ENCODE measurements at regions not wholly inside any gene's neighbourhood (a gene's known extent, or its start where the extent isn't known, plus 50 kb on each side); places are given as distances from the start of the nearest gene placed in this dataset.

- TF ChIP-seq, protein P1, sequence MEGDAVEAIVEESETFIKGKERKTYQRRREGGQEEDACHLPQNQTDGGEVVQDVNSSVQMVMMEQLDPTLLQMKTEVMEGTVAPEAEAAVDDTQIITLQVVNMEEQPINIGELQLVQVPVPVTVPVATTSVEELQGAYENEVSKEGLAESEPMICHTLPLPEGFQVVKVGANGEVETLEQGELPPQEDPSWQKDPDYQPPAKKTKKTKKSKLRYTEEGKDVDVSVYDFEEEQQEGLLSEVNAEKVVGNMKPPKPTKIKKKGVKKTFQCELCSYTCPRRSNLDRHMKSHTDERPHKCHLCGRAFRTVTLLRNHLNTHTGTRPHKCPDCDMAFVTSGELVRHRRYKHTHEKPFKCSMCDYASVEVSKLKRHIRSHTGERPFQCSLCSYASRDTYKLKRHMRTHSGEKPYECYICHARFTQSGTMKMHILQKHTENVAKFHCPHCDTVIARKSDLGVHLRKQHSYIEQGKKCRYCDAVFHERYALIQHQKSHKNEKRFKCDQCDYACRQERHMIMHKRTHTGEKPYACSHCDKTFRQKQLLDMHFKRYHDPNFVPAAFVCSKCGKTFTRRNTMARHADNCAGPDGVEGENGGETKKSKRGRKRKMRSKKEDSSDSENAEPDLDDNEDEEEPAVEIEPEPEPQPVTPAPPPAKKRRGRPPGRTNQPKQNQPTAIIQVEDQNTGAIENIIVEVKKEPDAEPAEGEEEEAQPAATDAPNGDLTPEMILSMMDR (IDR thresholded peaks at IDR 0.05 in 2 of 3, conservative IDR thresholded peaks at IDR 0.05 in 1 of 3; ENCODE audit: borderline replicate concordance in 1 of 3, insufficient read depth in 1 of 3, low read depth in 2 of 3, low read length in 2 of 3), result no peak
- TF ChIP-seq EZH2phosphoT487 (IDR thresholded peaks at IDR 0.05; ENCODE audit: borderline replicate concordance), result no peak
- no peak for TF ChIP-seq POLR2A (IDR thresholded peaks at IDR 0.05; ENCODE audit: borderline replicate concordance, extremely low read depth, insufficient read depth, insufficient read length)
- TF ChIP-seq ZFX (IDR thresholded peaks at IDR 0.05), result no peak
- TF ChIP-seq ZNF274 (IDR thresholded peaks at IDR 0.05; ENCODE audit: low read depth, low read length), result no peak
- TF ChIP-seq, protein P2, sequence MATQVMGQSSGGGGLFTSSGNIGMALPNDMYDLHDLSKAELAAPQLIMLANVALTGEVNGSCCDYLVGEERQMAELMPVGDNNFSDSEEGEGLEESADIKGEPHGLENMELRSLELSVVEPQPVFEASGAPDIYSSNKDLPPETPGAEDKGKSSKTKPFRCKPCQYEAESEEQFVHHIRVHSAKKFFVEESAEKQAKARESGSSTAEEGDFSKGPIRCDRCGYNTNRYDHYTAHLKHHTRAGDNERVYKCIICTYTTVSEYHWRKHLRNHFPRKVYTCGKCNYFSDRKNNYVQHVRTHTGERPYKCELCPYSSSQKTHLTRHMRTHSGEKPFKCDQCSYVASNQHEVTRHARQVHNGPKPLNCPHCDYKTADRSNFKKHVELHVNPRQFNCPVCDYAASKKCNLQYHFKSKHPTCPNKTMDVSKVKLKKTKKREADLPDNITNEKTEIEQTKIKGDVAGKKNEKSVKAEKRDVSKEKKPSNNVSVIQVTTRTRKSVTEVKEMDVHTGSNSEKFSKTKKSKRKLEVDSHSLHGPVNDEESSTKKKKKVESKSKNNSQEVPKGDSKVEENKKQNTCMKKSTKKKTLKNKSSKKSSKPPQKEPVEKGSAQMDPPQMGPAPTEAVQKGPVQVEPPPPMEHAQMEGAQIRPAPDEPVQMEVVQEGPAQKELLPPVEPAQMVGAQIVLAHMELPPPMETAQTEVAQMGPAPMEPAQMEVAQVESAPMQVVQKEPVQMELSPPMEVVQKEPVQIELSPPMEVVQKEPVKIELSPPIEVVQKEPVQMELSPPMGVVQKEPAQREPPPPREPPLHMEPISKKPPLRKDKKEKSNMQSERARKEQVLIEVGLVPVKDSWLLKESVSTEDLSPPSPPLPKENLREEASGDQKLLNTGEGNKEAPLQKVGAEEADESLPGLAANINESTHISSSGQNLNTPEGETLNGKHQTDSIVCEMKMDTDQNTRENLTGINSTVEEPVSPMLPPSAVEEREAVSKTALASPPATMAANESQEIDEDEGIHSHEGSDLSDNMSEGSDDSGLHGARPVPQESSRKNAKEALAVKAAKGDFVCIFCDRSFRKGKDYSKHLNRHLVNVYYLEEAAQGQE (IDR thresholded peaks at IDR 0.05; ENCODE audit: low read depth), result no peak
- TF ChIP-seq EZH2 (IDR thresholded peaks at IDR 0.05), result no peak
- no peak for TF ChIP-seq ELF1 (IDR thresholded peaks at IDR 0.05; ENCODE audit: borderline replicate concordance, low read depth)
- no peak for TF ChIP-seq CEBPB (IDR thresholded peaks at IDR 0.05; ENCODE audit: low read depth)
These were observed 561.1 kb downstream of the NPHP4 start for GRCh38 chr1:5430911-5431697.

Measured in HCT116 (cell line).